IMR-90 (cell line): ENCODE measurements at regions not wholly inside any gene's neighbourhood (a gene's known extent, or its start where the extent isn't known, plus 50 kb on each side); places are given as distances from the start of the nearest gene placed in this dataset.

Source experiments
- CHD1 ChIP-seq: IDR thresholded peaks from 2 replicates; pipeline ENCODE4 v1.6.1; 2012; ENCODE audit warnings: low read depth, low read length, improper control_type of control experiment
- CTCF ChIP-seq: conservative IDR thresholded peaks from 2 replicates; pipeline ENCODE4 v1.5.1; 2012; ENCODE audit warnings: mild to moderate bottlenecking, low read depth, low read length, improper control_type of control experiment
- NFE2L2 ChIP-seq: fragments of 150-350 bp; IDR thresholded peaks from 2 replicates; pipeline ENCODE4 v1.6.1; 2016; ENCODE audit warnings: low read depth, mild to moderate bottlenecking, low read length
- POLR2A ChIP-seq: IDR thresholded peaks from 2 replicates; pipeline ENCODE4 v1.6.1; 2012; ENCODE audit warnings: mild to moderate bottlenecking, low read depth, low read length
- SMC3 ChIP-seq: fragments of 150-350 bp; IDR thresholded peaks from 2 replicates; pipeline ENCODE4 v1.6.1; 2016; ENCODE audit warnings: low read depth, mild to moderate bottlenecking, antibody characterized with exemption, low read length, moderate library complexity

GRCh38 chr19:46925548-46925950 lies 64.8 kb downstream of the ARHGAP35 start:
- TF ChIP-seq CTCF (no peak), NFE2L2 (no peak), POLR2A (no peak), SMC3 (no peak), CHD1 (no peak)
